Left ventricle myocardium inferior (tissue), 1 donor: ENCODE measurements at regions not wholly inside any gene's neighbourhood (a gene's known extent, or its start where the extent isn't known, plus 50 kb on each side); places are given as distances from the start of the nearest gene placed in this dataset.

Experiments
- DNase-seq: peaks from one replicate; pipeline ENCODE4 v3.0.0-alpha.2; 2020
- H3K27ac ChIP-seq: fragments of 200-600 bp; replicated peaks from 2 replicates; pipeline ENCODE4 v1.8.0; 2021
- H3K27me3 ChIP-seq: fragments of 200-600 bp; 2 replicates; pipeline ENCODE4 v1.8.0; 2021; ENCODE audit warnings: low read depth
- H3K36me3 ChIP-seq: fragments of 200-600 bp; 2 replicates; pipeline ENCODE4 v1.8.0; 2021
- H3K4me1 ChIP-seq: fragments of 200-600 bp; 2 replicates; pipeline ENCODE4 v1.8.0; 2021
- H3K4me3 ChIP-seq: fragments of 200-600 bp; 2 replicates; pipeline ENCODE4 v1.8.0; 2021; ENCODE audit warnings: mild to moderate bottlenecking, moderate library complexity
- H3K9me3 ChIP-seq: fragments of 200-600 bp; replicated peaks from 2 replicates; pipeline ENCODE4 v1.8.0; 2021
- CTCF ChIP-seq: fragments of 200-600 bp; IDR thresholded peaks from 2 replicates; pipeline ENCODE4 v1.8.0; 2021; ENCODE audit warnings: antibody characterized with exemption, mild to moderate bottlenecking, borderline replicate concordance
- intact Hi-C: fragments of 100-400 bp; cut with micrococcal nuclease; formaldehyde crosslinking; loops from one replicate; pipeline ENCODE4 v1.11.0; 2022
- donor health status: DM: no; HTN: yes; CAD: no; lungs with severe emphysema.

DNA sequence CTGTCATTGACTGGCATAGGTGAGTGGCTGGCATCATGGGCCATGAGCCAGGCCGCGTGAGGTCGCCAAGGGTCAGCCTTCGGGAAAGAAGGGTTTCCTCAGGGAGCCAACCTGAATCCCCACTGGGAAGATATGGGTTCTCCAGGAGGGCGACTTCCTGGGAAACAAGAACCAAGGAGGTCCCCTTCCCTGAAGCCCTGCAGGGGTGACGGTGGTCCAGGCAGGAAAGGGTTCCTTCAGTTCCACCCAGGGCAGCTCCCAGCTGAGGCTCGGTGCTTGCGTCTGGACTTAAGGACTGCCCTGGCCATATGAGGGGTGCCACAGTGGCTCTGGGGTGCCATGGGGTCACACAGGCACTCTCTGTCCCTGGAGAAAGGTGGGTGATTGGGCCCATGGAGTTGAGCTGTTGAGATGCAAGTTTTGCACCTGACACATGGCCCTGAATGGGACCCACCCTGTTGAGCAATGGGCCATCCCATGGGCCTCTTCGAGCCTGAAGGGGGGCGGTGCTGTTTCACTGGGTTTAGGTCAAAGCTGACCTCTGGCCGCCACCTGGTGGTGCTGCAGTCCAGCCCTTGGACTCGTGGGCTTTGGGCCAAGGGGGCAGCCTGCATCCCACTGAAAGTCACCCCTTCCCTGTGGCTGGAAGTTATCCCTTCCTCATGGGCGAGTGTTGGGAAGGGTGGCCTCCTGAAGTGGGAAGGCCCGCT, 228.1 kb downstream of the SNRPN start:
- intact Hi-C loops = no loop called here
- Histone ChIP-seq H3K4me1 (no peaks in the 10 kb centered on the region), H3K9me3 (peaks cover 53% of the 10 kb centered on the region), H3K27ac (no peak overlapping the region), H3K27me3 (no peaks in the 10 kb centered on the region), H3K4me3 (no peak overlapping the region), H3K36me3 (no peaks in the 10 kb centered on the region)
- TF ChIP-seq CTCF = no peak
- peak; percentile 13 for DNase-seq

DNA sequence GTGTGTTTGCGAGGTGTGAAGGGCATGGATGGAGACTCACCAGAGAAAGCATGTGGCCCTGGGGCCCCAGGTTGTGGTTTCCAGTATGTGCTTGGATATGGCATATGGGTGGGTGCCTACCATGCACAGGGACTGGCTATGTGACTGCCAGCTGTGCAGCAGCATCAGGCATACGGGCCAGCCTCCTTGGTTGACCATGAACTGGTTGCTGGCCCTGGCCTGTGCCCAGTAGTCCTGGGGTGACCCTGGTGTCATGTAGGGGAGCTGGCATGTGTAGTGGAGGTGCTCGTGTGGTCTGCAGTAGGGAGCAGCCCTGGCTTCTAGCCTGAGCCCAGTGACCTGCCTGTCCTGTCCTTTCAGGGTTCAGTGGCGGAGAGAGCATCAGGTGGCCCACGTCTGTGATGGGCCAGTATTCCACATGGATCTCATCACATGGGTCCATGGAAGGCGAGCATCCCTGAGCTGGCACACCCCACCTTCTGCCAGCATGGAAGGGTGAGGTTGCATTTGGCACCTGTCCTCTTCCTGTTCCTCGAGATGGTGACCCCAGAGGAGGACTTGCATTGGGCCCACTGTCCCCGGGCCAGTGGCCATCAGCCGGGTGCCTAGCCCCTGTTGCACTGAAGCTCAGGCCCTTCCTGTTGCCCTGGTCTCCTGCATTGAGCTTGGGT, 228.9 kb downstream of the SNRPN start:
- H3K9me3 ChIP-seq = peaks cover 50% of the 10 kb centered on the region
- no peak overlapping the region for H3K27ac ChIP-seq
- no peaks in the 10 kb centered on the region for H3K36me3 ChIP-seq
- DNase-seq = peak; percentile 5
- no peak for TF ChIP-seq CTCF
- H3K4me3 ChIP-seq = no peak overlapping the region
- no peaks in the 10 kb centered on the region for H3K27me3 ChIP-seq
- H3K4me1 ChIP-seq = no peaks in the 10 kb centered on the region
- intact Hi-C loops = no loop called here

- Histone ChIP-seq H3K27me3 (no peaks in the 10 kb centered on the region), H3K4me1 (no peaks in the 10 kb centered on the region), H3K9me3 (peaks cover 51% of the 10 kb centered on the region), H3K4me3 (no peak overlapping the region), H3K36me3 (no peaks in the 10 kb centered on the region), H3K27ac (no peak overlapping the region)
- no peak for TF ChIP-seq CTCF
- intact Hi-C loops = no loop called here
- DNase-seq = peak; percentile 3
Measured at GRCh38 chr15:25184356-25185155, 229.8 kb downstream of the SNRPN start.

DNA sequence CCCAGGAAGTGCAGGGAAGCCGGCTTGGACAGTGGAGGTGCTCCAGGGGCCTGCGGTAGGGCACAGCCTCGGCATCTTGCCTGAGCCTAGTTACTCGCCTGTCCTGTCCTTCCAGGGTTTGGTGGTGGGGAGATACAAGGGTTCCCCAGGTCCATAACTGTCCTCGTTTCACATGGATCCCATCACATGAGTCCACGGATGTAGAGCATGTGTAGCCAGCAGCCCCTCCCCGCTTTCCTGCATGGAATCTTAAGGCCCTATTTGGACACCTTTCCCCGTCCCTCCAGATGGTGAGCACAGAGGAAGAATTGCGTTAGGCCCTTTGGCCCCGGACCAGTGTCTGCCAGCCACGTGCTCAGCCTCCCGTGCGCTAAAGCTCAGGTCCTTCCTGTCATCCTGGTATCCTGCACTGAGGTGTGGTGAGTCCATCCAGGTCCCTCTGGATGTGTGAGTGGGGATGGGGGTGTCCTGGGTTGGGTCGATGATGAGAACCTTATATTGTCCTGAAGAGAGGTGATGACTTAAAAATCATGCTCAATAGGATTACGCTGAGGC, 230.4 kb downstream of the SNRPN start:
- no peak overlapping the region for H3K27ac ChIP-seq
- no peak for TF ChIP-seq CTCF
- H3K4me1 ChIP-seq = no peaks in the 10 kb centered on the region
- intact Hi-C loops = no loop called here
- H3K9me3 ChIP-seq = peaks cover 47% of the 10 kb centered on the region
- peak; percentile 3 for DNase-seq
- no peaks in the 10 kb centered on the region for H3K36me3 ChIP-seq
- H3K4me3 ChIP-seq = no peak overlapping the region
- no peaks in the 10 kb centered on the region for H3K27me3 ChIP-seq

- Histone ChIP-seq H3K4me3 (no peak overlapping the region), H3K27me3 (no peaks in the 10 kb centered on the region), H3K36me3 (no peaks in the 10 kb centered on the region), H3K9me3 (peaks cover 50% of the 10 kb centered on the region), H3K4me1 (no peaks in the 10 kb centered on the region), H3K27ac (no peak overlapping the region)
- DNase-seq = no peak
- intact Hi-C loops = no loop called here
- TF ChIP-seq CTCF = no peak
Measured at GRCh38 chr15:25185791-25186190, 231.0 kb downstream of the SNRPN start.
